ENCODE measurements at regions not wholly inside any gene's neighbourhood (a gene's known extent, or its start where the extent isn't known, plus 50 kb on each side); places are given as distances from the start of the nearest gene placed in this dataset.

DNA sequence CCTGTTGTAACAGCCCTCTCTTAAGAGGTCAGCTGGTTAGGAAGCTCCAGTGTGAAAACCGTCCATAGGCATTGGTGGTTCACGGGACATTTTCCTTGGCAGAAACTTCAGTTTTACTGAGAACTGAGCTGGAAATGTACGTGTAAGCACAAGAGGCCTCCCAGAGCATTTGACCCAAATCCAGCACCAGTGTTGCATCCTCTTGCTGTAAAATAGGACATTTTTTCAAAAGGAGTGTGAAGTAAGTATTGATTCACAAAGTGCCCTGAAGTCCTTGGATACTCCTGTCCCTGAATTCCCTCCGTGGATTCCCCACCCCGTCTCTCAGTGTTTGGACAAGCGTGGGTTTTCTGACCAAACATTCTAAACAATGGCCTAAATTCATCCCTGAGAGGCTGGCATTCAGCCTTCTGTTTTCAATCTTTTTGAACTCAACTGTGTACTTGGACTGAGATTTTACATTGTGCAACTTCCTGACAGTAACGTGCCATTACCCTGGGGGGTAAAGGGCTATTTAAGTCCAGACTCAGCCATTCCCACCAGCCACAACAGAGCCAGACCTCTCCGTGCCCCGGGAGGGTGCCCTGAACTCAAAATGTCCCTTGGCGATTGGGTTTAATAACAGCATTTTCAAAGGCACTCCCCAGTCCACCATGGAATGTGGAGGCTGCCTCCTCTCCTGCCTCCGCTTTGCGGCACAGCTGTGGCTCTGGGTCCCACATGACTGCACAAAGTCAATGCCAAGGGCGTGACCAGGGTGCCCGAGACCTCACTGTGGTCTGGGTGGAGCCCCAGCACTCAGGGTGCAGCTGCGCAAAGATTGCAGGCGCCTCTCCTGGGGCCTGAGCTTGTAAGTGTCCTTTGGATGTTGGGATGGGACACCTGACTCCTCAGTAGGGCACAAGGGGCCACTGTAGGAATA, 92.7 kb upstream of the AFDN start:
- TF ChIP-seq CTCF (IDR thresholded peaks at IDR 0.05), result no peak
- TF ChIP-seq POLR2A (IDR thresholded peaks at IDR 0.05), result no peak

Data from adrenal gland (tissue), 5 donors.